ENCODE measurements at regions not wholly inside any gene's neighbourhood (a gene's known extent, or its start where the extent isn't known, plus 50 kb on each side); places are given as distances from the start of the nearest gene placed in this dataset.

GRCh38 chr14:65226824-65227604 lies 124.7 kb upstream of the MAX start (continued):
- TF ChIP-seq, protein P1, sequence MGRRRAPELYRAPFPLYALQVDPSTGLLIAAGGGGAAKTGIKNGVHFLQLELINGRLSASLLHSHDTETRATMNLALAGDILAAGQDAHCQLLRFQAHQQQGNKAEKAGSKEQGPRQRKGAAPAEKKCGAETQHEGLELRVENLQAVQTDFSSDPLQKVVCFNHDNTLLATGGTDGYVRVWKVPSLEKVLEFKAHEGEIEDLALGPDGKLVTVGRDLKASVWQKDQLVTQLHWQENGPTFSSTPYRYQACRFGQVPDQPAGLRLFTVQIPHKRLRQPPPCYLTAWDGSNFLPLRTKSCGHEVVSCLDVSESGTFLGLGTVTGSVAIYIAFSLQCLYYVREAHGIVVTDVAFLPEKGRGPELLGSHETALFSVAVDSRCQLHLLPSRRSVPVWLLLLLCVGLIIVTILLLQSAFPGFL (CRISPR knock-in tag; IDR thresholded peaks at IDR 0.05) = no peak
- TF ChIP-seq SP1 (IDR thresholded peaks at IDR 0.05) (no peak), SP1 (CRISPR knock-in tag; IDR thresholded peaks at IDR 0.05) (no peak), ATF5 (CRISPR knock-in tag; IDR thresholded peaks at IDR 0.05; ENCODE audit: low read depth) (no peak), NFKB2 (CRISPR knock-in tag; IDR thresholded peaks at IDR 0.05; ENCODE audit: borderline replicate concordance) (no peak), ZBTB25 (CRISPR knock-in tag; IDR thresholded peaks at IDR 0.05) (peak; percentile 45; the same call in 1 of the 2 replicates), JARID2 (CRISPR knock-in tag; IDR thresholded peaks at IDR 0.05; ENCODE audit: insufficient replicate concordance) (no peak), CENPT (CRISPR knock-in tag; IDR thresholded peaks at IDR 0.05; ENCODE audit: low read depth) (no peak), ZNF879 (CRISPR knock-in tag; IDR thresholded peaks at IDR 0.05) (no peak), KAT2B (IDR thresholded peaks at IDR 0.05; ENCODE audit: borderline replicate concordance, low read depth, low read length) (no peak), GTF3A (CRISPR knock-in tag; conservative IDR thresholded peaks at IDR 0.05) (no peak), ELF4 (CRISPR knock-in tag; IDR thresholded peaks at IDR 0.05; ENCODE audit: borderline replicate concordance) (peak; percentile 75; the same call in 1 of the 2 replicates), ZBTB2 (CRISPR knock-in tag; IDR thresholded peaks at IDR 0.05; ENCODE audit: low read depth) (no peak)
- TF ChIP-seq, protein P2, sequence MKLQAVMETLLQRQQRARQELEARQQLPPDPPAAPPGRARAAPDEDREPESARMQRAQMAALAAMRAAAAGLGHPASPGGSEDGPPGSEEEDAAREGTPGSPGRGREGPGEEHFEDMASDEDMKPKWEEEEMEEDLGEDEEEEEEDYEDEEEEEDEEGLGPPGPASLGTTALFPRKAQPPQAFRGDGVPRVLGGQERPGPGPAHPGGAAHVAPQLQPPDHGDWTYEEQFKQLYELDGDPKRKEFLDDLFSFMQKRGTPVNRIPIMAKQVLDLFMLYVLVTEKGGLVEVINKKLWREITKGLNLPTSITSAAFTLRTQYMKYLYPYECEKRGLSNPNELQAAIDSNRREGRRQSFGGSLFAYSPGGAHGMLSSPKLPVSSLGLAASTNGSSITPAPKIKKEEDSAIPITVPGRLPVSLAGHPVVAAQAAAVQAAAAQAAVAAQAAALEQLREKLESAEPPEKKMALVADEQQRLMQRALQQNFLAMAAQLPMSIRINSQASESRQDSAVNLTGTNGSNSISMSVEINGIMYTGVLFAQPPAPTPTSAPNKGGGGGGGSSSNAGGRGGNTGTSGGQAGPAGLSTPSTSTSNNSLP (IDR thresholded peaks at IDR 0.05; ENCODE audit: low read depth, low read length) = peak; percentile 100
